GM23338 (cell line): ENCODE measurements at regions not wholly inside any gene's neighbourhood (a gene's known extent, or its start where the extent isn't known, plus 50 kb on each side); places are given as distances from the start of the nearest gene placed in this dataset.

Experiments
- ATAC-seq: fragments of 200-7000 bp; cut with Tn5 transposase; 3 replicates; pipeline ENCODE4 v1.9.1; 2020
- DNase-seq: peaks from one replicate; pipeline ENCODE4 v3.0.0-alpha.2; 2015; ENCODE audit warnings: low spot score
- H2AFZ ChIP-seq: fragments of 200-600 bp; sonication (generic); 2 replicates; pipeline ENCODE4 v1.8.0; 2016; ENCODE audit warnings: antibody characterized with exemption, mild to moderate bottlenecking, moderate library complexity
- H3F3A ChIP-seq: fragments of 200-600 bp; sonication (generic); replicated peaks from 2 replicates; pipeline ENCODE4 v1.8.0; 2017; ENCODE audit warnings: antibody characterized with exemption, mixed run types, low read depth
- H3K27ac ChIP-seq: fragments of 200-600 bp; sonication (generic); 2 replicates; pipeline ENCODE4 v1.6.1; 2016; ENCODE audit warnings: low read depth
- H3K27me3 ChIP-seq: fragments of 200-600 bp; sonication (generic); 2 replicates; pipeline ENCODE4 v1.8.0; 2016; ENCODE audit warnings: mild to moderate bottlenecking, mixed run types, moderate library complexity; ENCODE audit not compliant: insufficient read depth
- H3K36me3 ChIP-seq: fragments of 200-600 bp; sonication (generic); 2 replicates; pipeline ENCODE4 v1.8.0; 2016; ENCODE audit warnings: mild to moderate bottlenecking; ENCODE audit not compliant: insufficient read depth
- H3K4me1 ChIP-seq: fragments of 200-600 bp; sonication (generic); 2 replicates; pipeline ENCODE4 v1.8.0; 2016; ENCODE audit warnings: mild to moderate bottlenecking, moderate library complexity; ENCODE audit not compliant: insufficient read depth
- H3K4me2 ChIP-seq: fragments of 200-600 bp; sonication (generic); 2 replicates; pipeline ENCODE4 v1.7.1; 2017; ENCODE audit warnings: mixed run types
- H3K4me3 ChIP-seq: fragments of 200-600 bp; sonication (generic); 2 replicates; pipeline ENCODE4 v1.6.1; 2016; ENCODE audit warnings: mixed run types
- H3K79me2 ChIP-seq: fragments of 200-600 bp; sonication (generic); replicated peaks from 2 replicates; pipeline ENCODE4 v1.8.0; 2017; ENCODE audit warnings: mild to moderate bottlenecking; ENCODE audit not compliant: insufficient read depth
- H3K9me2 ChIP-seq: fragments of 200-600 bp; sonication (generic); 2 replicates; pipeline ENCODE4 v1.8.0; 2017; ENCODE audit not compliant: insufficient read depth
- H4K20me1 ChIP-seq: fragments of 200-600 bp; sonication (generic); replicated peaks from 2 replicates; pipeline ENCODE4 v1.8.0; 2017; ENCODE audit warnings: mild to moderate bottlenecking; ENCODE audit not compliant: insufficient read depth
- H3K27ac Mint-ChIP-seq: 2 replicates; pipeline ENCODE4 v1.8.0; 2020; ENCODE audit warnings: inconsistent platforms, mild to moderate bottlenecking, moderate library complexity, mixed read lengths
- H3K27me3 Mint-ChIP-seq: 3 replicates; pipeline ENCODE4 v1.8.0; 2022; ENCODE audit warnings: low read depth, mild to moderate bottlenecking, moderate library complexity, mixed read lengths, inconsistent platforms; ENCODE audit not compliant: insufficient read depth, poor library complexity
- H3K36me3 Mint-ChIP-seq: 3 replicates; pipeline ENCODE4 v1.8.0; 2021; ENCODE audit warnings: low read depth, mild to moderate bottlenecking, inconsistent platforms, moderate library complexity, mixed read lengths
- H3K4me1 Mint-ChIP-seq: 3 replicates; pipeline ENCODE4 v1.8.0; 2020; ENCODE audit warnings: mild to moderate bottlenecking, inconsistent platforms, mixed read lengths
- H3K4me3 Mint-ChIP-seq: 3 replicates; pipeline ENCODE4 v1.8.0; 2021; ENCODE audit warnings: moderate library complexity, mild to moderate bottlenecking, inconsistent platforms, mixed read lengths
- H3K9me3 Mint-ChIP-seq: 3 replicates; pipeline ENCODE4 v1.8.0; 2020; ENCODE audit warnings: moderate library complexity, mild to moderate bottlenecking, inconsistent platforms, mixed read lengths
- CREB1 ChIP-seq: fragments of 250-450 bp; sonication (Bioruptor Pico); IDR thresholded peaks from 2 replicates; pipeline ENCODE4 v1.5.0; 2020; ENCODE audit warnings: low read depth, mild to moderate bottlenecking, moderate library complexity
- CTCF ChIP-seq, 2 experiments: fragments of 200-600 bp in 1 of 2; sonication (generic) in 1 of 2; conservative IDR thresholded peaks; 2 replicates each; pipeline versions ENCODE4 v1.5.1 to v1.6.1; 2016 to 2017; ENCODE audit warnings: antibody characterized with exemption in 2 of 2, low read depth in 2 of 2, mild to moderate bottlenecking in 2 of 2, moderate library complexity in 1 of 2
- ETS1 ChIP-seq: IDR thresholded peaks from 2 replicates; pipeline ENCODE4 v1.6.1; 2016; ENCODE audit warnings: antibody characterized with exemption
- EZH2 ChIP-seq: fragments of 200-600 bp; sonication (generic); IDR thresholded peaks from one replicate; pipeline ENCODE4 v1.8.0; 2017; ENCODE audit warnings: antibody characterized with exemption, mild to moderate bottlenecking, low read depth; ENCODE audit not compliant: unreplicated experiment
- EZH2phosphoT487 ChIP-seq: fragments of 200-600 bp; sonication (generic); IDR thresholded peaks from one replicate; pipeline ENCODE4 v1.8.1; 2018; ENCODE audit warnings: antibody characterized with exemption; ENCODE audit not compliant: unreplicated experiment
- JUNB ChIP-seq: IDR thresholded peaks from one replicate; pipeline ENCODE4 v1.6.1; 2016; ENCODE audit warnings: antibody characterized with exemption; ENCODE audit not compliant: unreplicated experiment
- NANOG ChIP-seq: IDR thresholded peaks from 2 replicates; pipeline ENCODE4 v1.6.1; 2016; ENCODE audit warnings: antibody characterized with exemption, borderline replicate concordance
- POLR2AphosphoS5 ChIP-seq: IDR thresholded peaks from 2 replicates; pipeline ENCODE4 v1.6.1; 2016; ENCODE audit warnings: antibody characterized with exemption, low read depth
- REST ChIP-seq: IDR thresholded peaks from one replicate; pipeline ENCODE4 v1.6.1; 2018; ENCODE audit warnings: antibody characterized with exemption; ENCODE audit not compliant: unreplicated experiment
- STAT1 ChIP-seq: IDR thresholded peaks from one replicate; pipeline ENCODE4 v1.6.1; 2016; ENCODE audit warnings: antibody characterized with exemption; ENCODE audit not compliant: unreplicated experiment
- ZNF114 ChIP-seq: fragments of 250-450 bp; sonication (Bioruptor Pico); IDR thresholded peaks from 2 replicates; pipeline ENCODE4 v1.5.0; 2020; ENCODE audit warnings: mild to moderate bottlenecking, moderate library complexity
- ZNF331 ChIP-seq: fragments of 250-450 bp; sonication (Bioruptor Pico); IDR thresholded peaks from 2 replicates; pipeline ENCODE4 v1.5.0; 2020; ENCODE audit warnings: low read depth, mild to moderate bottlenecking, moderate library complexity
- ZNF462 ChIP-seq: fragments of 250-450 bp; sonication (Bioruptor Pico); IDR thresholded peaks from 2 replicates; pipeline ENCODE4 v1.5.0; 2020; ENCODE audit warnings: mild to moderate bottlenecking, moderate library complexity

- Histone ChIP-seq H3K9me2 (no peaks in the 10 kb centered on the region), H3K4me1 (no peaks in the 10 kb centered on the region), H3K79me2 (no peaks in the 10 kb centered on the region), H3K27ac (no peak overlapping the region), H4K20me1 (no peaks in the 10 kb centered on the region), H2AFZ (no peak overlapping the region), H3K36me3 (no peaks in the 10 kb centered on the region), H3F3A (no peaks in the 10 kb centered on the region), H3K27me3 (no peaks in the 10 kb centered on the region), H3K4me2 (no peak overlapping the region), H3K4me3 (no peak overlapping the region)
- Mint-ChIP-seq H3K9me3 (no peaks in the 10 kb centered on the region), H3K27ac (no peak overlapping the region), H3K4me1 (no peaks in the 10 kb centered on the region), H3K27me3 (no peaks in the 10 kb centered on the region), H3K4me3 (no peak overlapping the region), H3K36me3 (no peaks in the 10 kb centered on the region)
- ATAC-seq (no peak), DNase-seq (no peak)
- TF ChIP-seq EZH2 (no peak), ZNF462 (CRISPR knock-in tag) (no peak), JUNB (no peak), ZNF114 (no peak), ZNF331 (CRISPR knock-in tag) (no peak), NANOG (no peak), EZH2phosphoT487 (no peak), REST (no peak), CTCF (conservative IDR thresholded peaks at IDR 0.05; ENCODE audit: low read depth in 2 of 2) (no peak), STAT1 (no peak), CREB1 (CRISPR knock-in tag) (no peak), ETS1 (no peak), POLR2AphosphoS5 (no peak)
Observed at GRCh38 chr13:39244561-39245230, 206.4 kb downstream of the NHLRC3 start.
